ENCODE measurements at regions not wholly inside any gene's neighbourhood (a gene's known extent, or its start where the extent isn't known, plus 50 kb on each side); places are given as distances from the start of the nearest gene placed in this dataset.
"Not testable (repeated sequence)": the region's sequence is repeated elsewhere in the genome, so short reads cannot be mapped to it uniquely, and the experiment has no call there.

DNA sequence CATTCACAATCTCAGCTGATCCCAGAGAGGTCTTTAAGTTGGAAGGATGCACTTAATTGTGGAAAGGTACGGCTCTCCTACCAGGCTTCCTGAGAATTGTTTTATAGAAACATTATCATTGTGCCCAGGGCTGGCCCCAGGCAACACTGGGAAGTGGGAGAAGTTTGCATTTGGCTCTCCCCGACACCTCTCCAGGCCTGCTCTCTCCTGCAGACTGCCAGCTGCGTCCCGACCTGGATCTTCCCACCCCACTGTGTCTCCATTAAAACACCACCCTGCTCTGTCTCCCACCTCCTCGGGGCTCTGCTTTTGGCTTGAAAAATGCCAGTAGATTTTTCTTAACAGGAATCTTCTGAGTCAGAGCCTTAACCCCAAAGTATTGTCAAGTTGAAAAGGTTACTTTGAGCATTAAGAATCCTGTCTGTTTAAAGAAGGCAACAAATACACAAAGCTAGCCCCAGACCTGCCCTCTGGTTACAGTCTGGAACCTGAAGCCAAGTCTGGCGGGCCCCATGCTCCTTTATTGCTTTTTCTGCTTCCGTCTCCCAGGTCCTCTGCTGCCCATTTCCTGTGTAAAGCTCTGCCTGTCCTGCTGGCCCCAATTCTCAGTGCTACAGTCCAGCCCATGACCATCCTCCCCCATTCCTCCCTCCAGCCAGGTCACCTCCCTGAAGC, 530.2 kb downstream of the SOX6 start:
- no peak for DNase-seq

DNA sequence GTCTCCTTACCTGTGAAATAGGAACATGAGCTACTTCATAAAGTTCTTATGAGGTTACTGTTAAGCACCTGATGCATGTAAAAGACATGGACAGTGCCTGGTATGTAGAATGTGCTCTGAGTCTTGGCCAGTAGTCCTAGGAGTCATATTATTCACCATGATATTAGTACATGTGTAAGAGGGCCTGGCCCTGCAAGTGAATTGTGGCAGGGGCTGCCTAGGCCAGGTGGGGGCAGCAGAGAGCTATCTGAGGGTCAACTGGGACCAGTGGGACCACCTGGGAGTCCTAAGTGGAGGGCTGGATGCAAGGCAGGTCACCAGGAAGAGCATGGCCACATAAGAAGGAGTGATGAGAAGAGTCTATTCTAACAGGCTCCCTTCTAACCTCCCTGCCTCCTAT, 529.5 kb downstream of the SOX6 start:
- no peak for DNase-seq

DNA sequence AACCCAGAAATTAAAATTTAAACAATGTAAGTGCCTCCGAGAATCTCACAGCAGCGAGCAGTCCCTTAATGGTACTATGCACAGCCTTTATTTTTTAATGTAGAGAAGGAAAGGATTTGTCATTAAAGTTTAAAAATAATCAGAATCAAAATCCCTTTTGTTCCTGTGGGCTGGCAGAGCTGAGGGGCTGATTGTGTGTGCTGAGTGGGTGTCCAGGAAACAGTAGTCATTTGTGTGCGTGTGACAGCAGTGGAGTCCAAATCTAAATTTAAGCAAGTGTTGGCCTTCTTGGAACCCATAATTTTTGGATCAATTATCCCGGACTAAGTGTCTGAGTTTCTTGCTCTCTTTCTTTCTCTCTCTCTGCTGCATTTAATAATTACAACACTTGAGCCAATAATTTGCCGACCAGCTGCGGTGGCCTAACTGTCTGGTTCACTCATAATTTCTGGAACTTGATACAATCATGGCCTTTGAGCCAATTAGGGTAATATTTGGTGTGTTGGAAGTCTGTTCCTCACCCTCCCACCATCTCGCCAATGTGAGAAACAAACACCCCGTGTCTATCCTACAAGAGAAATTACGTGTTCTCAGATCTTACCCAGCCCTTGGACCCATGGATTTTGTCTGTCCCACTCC, 528.0 kb downstream of the SOX6 start:
- no peak for DNase-seq

DNA sequence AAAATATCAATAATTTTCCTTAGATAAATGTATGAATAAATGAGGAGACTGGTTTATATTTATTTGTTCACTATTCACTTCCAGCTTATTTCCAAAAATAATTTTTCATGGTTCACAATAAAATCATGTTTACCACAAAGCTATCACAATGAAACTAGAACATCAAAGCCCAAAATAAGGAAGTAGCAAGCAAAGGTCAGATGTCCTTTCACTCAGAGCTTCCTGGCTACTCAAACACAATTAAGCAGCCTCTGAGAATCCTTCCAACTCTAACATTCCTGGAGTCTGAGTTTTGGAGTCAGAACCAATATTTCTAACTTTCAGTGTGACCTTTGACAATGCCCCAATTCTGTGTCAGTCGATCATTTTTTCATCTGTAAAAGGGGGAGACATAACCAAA, 527.0 kb downstream of the SOX6 start:
- no peak for DNase-seq

DNA sequence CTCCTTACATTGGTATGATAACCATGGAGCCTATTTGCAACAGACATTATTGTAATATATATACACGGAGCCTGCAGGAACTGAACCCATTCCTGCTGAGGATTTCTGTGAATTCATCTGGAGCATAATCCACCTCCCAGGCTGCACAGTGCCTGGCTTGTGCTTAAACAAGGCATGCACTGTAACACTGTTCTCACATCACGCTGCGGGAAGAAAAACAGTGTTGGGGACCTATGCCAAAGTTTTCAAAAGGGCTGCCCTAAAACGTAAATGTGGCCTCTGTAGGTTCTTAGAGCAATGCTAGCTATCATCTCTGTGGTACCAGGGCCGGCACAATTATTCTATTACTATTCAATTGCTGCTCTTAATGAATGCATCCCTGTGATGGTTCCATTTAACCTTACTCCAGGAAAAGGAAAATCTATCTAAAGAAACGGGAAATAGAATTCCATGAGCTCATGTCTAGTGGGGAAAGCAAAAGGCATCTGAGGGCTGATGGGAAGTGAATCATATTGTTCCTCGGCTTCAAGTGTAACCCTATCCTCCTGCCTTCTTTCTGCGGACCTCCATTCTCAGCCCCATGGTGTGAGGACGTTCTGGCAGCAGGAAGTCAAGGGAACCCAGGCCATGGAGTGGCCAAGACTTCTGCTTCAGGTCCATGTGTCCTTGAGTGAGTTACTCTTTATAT, 525.5 kb downstream of the SOX6 start:
- DNase-seq, result no peak

DNA sequence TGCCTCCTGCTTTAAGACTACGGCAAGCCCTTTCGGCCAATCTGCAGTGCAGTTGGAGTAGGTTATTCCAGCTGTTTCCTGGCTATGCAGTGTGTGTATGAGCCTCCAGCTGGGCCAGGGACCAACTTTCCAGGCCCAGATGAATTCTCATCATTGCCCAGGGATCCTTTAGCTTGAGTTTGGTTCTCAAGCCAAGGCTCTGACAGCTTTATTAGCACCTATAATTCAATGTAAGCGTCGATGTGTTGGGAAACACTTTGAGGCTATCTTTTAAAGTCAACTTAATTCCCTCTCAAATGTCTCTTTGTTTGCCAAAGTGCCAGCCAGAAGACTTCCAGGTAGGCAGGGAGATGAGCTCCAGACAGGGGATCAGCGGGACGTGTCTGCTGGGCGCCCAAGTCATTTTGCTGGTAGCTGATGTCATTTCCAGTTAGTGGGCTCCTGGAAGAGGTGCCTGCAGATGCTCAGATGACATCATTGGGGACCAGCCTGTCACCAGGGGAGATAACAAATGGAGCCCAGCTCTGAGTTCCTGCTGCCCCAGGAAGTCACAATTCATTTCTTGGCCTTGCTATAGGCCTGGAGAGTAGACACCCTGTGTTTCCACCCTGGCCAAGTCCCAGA, 520.4 kb downstream of the SOX6 start:
- DNase-seq, result no peak

DNA sequence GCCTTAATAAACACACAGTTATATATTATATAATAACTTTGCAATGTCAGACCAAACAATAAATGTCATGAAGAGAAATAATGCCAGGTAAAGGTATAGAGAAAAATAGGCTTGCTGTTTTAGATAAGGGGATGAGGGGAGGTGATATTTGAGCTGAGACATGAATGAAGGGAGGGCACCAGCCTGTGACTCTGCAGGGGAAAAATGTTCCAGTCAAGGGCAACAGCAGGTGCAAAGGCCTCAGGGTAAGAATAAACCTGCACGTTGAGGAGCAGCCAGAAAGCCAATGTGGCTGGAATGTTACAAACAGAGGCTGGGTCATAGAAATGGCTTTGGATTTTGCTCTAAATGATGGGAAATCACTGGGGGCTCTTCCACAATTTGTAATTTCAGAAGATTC, 519.6 kb downstream of the SOX6 start:
- DNase-seq, result no peak

DNA sequence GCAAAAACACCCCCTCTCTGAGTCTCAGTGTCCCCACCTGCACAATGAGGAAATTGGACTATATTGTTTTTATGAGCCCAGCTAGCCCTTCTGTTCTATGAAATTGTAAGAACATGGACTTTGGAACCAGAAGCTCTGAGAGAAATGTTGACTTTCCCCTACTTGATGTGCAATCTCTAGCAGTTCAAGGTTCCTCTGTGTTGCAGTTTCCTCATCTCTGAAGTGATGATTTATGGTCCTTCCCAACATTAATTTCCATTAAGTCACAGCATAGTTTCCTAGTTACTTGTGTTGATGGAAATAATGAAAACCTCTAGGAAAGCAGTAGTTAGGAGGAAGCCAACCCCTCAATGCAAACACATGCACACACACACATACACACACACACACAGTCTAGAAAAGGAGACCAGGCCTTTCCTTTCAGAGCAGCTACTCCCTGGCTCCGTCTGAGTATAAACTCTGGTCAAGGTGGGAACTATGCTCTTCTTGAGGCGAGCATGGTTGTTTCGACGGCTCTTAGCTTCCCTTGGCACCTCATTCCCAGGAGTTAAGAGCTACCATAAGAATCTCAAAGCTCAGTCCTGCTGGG, 518.4 kb downstream of the SOX6 start:
- no peak for DNase-seq

DNA sequence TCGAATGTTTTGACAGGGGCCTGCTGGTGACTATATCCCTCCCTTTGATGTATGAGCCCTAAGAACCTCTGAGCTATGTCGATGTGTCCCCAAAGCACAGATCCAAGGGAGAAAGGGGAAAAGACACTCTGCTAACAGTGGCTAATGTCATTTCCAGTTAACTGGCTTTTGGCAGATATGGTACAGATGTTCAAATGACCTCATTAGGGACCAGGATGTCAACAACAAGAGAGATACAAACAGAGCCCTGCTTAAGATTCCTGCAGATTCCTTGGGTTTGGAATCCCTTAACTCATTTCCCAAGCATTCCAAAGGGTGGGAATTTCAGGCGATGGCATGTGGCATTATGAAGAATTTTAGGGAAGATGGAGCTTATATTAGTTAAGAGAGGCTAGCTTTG, 517.3 kb downstream of the SOX6 start:
- no peak for DNase-seq

DNA sequence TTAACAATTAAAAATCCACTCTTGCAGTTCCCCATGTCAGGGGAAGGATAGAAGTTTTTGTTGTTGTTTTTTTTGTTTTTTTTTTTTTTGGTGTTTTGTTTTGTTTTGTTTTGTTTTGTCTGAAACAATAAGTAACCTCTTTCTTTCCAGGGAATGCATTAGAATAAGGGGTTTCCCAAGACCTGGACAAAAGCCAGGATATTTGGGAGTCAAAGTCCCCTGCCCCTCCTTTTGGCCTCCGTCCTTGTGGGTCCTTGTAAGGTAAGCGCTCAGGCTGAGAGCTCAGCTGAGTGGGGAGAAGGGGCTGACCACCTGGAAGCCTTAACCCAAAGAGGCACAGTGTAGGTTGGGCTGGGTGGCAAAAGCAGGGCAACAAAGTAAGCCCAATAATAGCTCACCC, 515.4 kb downstream of the SOX6 start:
- DNase-seq, result no peak

DNA sequence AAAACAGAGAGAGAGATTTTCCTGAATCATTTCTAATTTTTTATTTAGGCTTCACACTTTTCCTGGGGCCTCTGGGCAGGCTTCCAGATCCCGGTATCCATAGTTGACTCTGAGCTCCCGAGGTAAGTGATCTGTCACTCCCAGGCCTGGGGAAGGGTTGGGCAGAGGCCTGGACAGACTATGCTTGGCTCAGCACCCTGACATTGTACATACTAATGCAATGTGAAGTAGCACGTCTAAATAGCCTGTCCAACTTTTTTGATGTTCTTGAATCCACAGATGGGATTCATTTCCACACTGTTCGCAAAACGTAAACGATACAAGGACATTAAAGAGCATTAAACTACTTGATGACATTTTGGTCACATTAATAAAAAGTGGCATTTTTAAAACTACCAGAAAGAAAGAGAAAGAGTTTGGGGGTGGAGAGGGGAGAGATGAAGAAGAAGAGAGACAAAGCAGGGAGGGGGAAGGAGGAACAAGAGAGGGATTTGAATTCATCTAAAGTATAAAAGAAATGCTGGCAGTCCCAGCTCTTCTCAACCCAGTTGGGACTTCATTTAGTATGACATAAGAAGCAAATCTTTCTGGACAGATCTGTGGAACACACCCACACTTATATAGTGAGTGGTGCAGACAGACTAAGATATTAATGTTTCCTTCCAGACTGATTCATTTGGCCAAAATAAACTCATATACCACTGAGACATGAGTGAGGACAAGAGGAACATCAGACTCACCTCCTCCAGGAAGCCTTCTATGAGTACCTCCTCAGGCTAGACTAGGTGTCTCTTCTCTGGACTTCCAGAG, 514.2 kb downstream of the SOX6 start:
- no peak for DNase-seq

DNA sequence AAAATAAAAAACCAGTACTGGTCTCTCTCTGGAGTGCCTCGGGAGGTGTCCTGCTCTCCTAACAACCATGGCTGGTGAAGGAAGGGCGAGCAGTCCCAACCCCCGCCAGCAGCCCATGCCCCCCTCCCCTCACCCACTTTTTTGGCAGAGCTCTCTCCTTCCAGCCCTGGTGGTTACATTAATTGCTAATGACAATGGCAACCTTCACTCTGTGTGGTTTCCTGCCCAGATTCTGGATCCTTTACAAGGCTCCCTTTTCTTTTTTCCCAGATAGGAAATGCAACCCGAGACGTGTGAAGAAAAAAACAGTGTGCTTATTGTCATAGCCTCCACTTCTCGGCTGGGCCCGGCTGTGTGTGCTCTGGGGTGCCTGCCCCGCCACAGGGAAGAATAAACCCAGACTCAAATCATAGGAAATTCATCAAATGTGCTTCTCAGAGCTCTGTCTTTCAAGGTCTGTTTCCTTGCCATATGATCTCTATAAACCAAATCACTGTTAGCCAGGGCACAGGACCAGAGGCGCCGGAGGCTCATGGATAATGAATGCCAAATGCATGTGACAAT, 513.0 kb downstream of the SOX6 start:
- DNase-seq, result no peak

DNA sequence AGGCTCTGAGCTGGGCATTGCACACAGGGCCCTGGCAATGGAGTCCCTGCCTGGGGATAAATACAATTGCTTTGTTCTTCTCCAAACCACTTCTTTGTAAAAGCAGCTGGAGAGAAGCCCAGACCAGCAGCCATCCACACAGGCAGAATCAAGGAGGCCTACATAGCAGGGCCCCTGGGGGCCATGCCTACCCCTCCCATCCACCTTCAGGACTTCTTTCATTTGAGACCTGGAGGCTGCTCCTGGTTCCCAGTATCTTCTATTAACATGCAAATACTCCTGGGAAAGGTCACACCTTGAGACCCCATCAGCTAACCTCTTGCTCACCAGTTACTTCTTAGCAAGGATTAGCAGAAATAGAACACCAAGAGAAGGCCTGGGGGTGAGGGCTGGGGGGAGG, 511.1 kb downstream of the SOX6 start:
- DNase-seq, result no peak

DNA sequence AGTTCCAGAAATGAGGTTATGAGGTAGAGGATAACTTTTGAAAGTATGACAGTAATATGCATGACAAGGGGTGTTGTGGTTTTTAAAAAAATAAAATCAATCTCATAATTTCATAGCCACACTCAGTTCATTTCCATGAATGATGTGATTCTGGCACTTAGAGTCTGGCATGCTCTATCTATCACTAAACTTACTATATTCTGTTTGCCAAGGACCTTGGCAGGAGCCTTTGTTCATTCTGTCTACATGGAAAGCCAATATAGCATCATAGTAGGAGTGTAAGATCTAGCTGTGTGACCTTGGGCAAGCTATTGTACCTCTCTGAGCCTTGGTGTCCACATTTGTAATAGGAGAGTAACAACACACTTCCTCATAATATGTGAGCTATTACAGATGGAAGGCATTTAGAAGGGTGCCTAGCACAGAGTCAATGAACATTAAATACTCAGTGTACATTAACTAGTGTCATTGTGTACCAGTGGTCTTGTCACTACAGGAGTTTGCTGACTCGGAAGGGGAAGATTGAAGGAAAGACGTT, 507.6 kb downstream of the SOX6 start:
- no peak for DNase-seq

DNA sequence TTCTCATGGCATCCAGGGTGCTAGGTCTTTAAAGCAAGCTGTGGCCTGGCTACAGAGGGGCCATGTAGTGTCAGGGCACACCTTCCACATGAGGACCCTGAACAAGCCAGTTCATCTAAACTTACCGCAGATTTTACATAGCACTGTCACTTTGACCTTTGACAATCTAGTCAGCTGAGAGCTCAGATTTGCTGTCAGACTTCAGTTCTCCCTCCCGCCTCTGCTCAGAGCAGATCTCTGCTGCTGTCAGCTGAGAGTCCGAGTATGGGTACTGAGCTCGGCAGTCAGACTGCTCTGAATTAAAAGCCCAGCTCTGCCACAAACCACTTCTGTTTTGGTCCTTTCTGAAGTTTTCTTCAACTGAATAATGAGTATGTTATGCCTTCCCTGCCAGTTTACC, 507.1 kb downstream of the SOX6 start:
- DNase-seq, result no peak

DNA sequence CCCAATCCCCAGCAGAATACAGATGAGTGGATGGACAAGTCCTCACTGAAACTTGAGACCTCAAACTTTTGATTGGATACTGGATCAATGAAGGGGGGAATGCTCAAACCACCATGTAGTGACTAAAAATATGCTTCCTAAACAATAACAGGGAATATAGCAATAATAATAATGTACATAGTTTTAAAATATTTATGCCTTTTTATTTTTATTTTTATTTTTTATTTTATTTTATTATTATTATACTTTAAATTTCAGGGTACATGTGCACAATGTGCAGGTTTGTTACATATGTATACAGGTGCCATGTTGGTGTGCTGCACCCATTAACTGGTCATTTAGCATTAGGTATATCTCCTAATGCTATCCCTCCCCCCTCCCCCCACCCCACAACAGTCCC, 506.0 kb downstream of the SOX6 start:
- not testable (repeated sequence) for DNase-seq

DNA sequence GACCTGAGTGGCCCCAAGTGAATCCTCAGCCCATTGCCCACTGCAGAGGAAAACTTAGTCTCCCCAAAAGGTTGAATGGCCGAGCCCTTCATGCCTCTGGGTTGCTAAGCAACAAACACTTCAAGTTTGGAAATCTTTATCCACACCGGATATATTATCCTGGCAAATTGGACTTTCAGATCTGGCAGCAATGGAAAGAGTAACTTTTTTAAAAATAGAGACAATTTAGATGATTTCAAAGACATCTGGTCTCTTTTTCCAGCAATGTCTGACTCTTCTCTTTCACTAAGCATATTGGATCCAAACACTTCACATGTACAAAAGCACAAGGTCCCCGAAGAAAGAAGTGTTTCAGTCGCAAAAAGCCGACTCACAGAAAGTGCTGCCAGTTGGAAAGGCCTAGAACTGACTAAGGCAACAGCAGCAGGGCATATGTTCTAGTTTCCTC, 505.3 kb downstream of the SOX6 start:
- DNase-seq, result no peak

DNA sequence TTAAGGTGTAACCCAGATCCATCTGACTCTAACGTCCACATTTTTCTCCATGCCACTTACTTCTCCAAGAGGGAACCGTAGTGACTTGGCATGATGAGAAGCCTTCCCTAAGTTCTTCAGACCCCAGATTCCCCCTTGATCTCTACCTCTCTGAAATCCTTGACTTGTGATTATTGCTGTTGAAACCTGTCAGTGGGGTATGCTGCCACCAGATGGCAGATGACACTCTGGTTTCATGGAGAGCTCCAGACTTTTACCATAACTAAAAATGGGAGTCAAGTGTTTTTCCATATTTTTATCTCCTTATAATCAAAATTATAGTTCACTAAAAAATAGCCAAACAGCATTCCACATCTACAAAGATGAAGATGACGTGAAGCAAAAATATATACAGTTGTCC, 504.2 kb downstream of the SOX6 start:
- DNase-seq, result no peak

DNA sequence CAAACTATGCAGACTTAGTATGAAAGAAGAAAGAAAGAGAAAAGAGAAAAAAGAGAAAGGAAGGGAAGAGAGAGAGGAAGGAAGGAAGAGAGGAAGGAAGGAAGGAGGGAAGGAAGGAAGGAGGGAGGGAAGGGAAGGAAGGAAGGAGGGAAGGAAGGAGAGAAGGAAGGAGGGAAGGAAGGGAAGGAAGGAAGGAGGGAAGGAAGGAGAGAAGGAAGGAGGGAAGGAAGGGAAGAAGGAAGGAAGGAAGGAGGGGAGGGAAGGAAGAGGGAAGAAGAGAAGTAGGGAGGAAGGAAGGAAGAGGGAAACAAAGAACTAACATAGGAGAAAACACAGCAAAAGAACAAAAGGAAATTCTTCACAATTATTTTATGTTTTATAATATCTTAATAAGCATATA, 502.1 kb downstream of the SOX6 start:
- DNase-seq, result no peak

DNA sequence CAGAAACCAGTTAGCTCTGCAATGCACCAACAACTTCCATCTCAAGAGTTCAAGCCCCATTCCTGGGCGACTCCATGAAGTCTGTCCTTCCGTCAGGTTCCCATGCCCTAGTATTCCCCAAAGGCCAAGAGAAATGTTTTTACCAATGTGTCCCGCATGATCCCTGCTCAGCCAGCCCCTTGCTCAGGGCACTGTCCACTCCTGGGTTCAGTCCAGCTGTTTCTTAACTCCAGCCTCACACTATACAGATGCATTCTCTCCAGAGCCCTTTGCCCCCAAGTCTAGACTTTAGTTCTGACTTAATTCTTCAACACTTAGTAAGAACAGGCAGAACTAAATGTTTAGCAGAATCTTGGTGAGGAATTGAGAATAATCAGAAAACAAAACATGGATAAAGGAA, 497.5 kb downstream of the SOX6 start:
- DNase-seq, result no peak

DNA sequence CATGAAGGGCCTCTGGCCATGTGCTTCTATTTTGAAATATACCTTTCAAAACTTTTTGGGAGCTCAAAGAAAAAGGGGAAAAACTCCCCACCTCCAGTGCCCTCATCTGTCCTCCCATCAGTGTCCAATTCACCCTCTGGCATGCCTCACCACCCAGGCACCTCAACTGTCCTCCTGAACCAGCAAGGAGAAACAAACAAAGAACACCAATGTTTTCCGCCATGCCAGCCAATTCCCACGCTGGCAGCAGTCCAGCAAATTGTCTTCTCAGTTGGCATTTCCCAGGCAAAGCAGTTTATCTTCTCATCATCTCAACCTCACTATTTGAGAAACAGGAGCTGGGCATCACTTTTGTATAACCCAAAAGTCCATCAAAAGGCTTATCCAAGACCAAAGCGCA, 496.9 kb downstream of the SOX6 start:
- no peak for DNase-seq

DNA sequence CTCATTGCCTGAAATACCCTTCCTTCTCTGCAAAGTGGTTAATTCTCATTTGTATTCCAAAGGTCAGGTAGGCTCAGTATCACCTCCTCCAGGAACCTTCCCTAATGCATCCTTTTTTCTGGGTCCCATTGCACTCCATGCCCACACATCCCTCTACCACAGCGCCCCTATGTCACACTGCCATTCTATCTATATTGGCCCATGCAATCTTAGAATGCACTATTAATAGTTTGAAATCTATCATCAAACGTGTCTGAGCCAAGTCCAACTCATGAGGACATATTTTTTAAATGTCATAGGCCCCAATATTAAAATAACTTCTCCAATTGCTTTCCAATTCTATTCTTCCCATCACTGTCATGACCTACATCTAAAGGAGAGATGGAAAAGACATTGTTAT, 495.1 kb downstream of the SOX6 start:
- no peak for DNase-seq
